ENCODE measurements at regions not wholly inside any gene's neighbourhood (a gene's known extent, or its start where the extent isn't known, plus 50 kb on each side); places are given as distances from the start of the nearest gene placed in this dataset.
A peak's percentile ranks its signal among the peaks of the same experiment; 100 is the strongest.

- DNase-seq = no peak
These were observed 249.5 kb upstream of the CLEC14A start for GRCh38 chr14:38505221-38505972.

- no peak for DNase-seq
These were observed 248.3 kb upstream of the CLEC14A start for GRCh38 chr14:38504175-38504574.

GRCh38 chr14:38502239-38502638 is 246.3 kb upstream of the CLEC14A start:
- DNase-seq = no peak

GRCh38 chr14:38500125-38500524 is 244.2 kb upstream of the CLEC14A start:
- DNase-seq = no peak

GRCh38 chr14:38496092-38496491 is 240.2 kb upstream of the CLEC14A start:
- no peak for DNase-seq

GRCh38 chr14:38490273-38490672 is 234.4 kb upstream of the CLEC14A start:
- DNase-seq = no peak

GRCh38 chr14:38485026-38485425 is 229.1 kb upstream of the CLEC14A start:
- DNase-seq = no peak

- no peak for DNase-seq
These were observed 226.2 kb upstream of the CLEC14A start for GRCh38 chr14:38481952-38482678.

- no peak for DNase-seq
These were observed 213.3 kb upstream of the CLEC14A start for GRCh38 chr14:38469156-38469555.

GRCh38 chr14:38442208-38442607 is 186.3 kb upstream of the CLEC14A start:
- no peak for DNase-seq

GRCh38 chr14:38432186-38432585 is 176.3 kb upstream of the CLEC14A start:
- DNase-seq = no peak

GRCh38 chr14:38431156-38431555 is 175.3 kb upstream of the CLEC14A start:
- no peak for DNase-seq

- DNase-seq = no peak
These were observed 174.6 kb upstream of the CLEC14A start for GRCh38 chr14:38430522-38430921.

- DNase-seq = no peak
These were observed 169.6 kb upstream of the CLEC14A start for GRCh38 chr14:38425324-38425976.

- no peak for DNase-seq
These were observed 164.2 kb upstream of the CLEC14A start for GRCh38 chr14:38420048-38420447.

GRCh38 chr14:38419579-38419978 is 163.7 kb upstream of the CLEC14A start:
- DNase-seq = no peak

- DNase-seq = no peak
These were observed 156.8 kb upstream of the CLEC14A start for GRCh38 chr14:38412654-38413053.

GRCh38 chr14:38410442-38410841 is 154.5 kb upstream of the CLEC14A start:
- DNase-seq = no peak

GRCh38 chr14:38409071-38409705 is 153.3 kb upstream of the CLEC14A start:
- no peak for DNase-seq

GRCh38 chr14:38405851-38406635 is 150.2 kb upstream of the CLEC14A start:
- peak; percentile 64 for DNase-seq

GRCh38 chr14:38404616-38405015 is 148.7 kb upstream of the CLEC14A start:
- DNase-seq = no peak

- no peak for DNase-seq
These were observed 148.2 kb upstream of the CLEC14A start for GRCh38 chr14:38404100-38404541.

Measured in skin of body (tissue), 1 donor.